Cardiac muscle cell (in vitro differentiated cells and primary cell): ENCODE measurements at regions not wholly inside any gene's neighbourhood (a gene's known extent, or its start where the extent isn't known, plus 50 kb on each side); places are given as distances from the start of the nearest gene placed in this dataset.

Experiments
- DNase-seq, 2 donors: peaks; one replicate each; pipeline versions ENCODE4 v3.0.0 to v3.0.0-alpha.2; 2010 to 2017; ENCODE audit warnings: low read depth in 1 of 2, low spot score in 1 of 2
- H3K27ac ChIP-seq: fragments of 200-600 bp; sonication (generic); 2 replicates; pipeline ENCODE4 v1.5.1; 2016
- H3K27me3 ChIP-seq: fragments of 200-600 bp; sonication (generic); 2 replicates; pipeline ENCODE4 v1.6.0; 2016; ENCODE audit warnings: control low read depth
- H3K36me3 ChIP-seq: fragments of 200-600 bp; sonication (generic); 2 replicates; pipeline ENCODE4 v1.5.1; 2016; ENCODE audit warnings: control low read depth
- H3K4me1 ChIP-seq: fragments of 200-600 bp; sonication (generic); 2 replicates; pipeline ENCODE4 v1.8.1; 2017; ENCODE audit warnings: low read depth, mild to moderate bottlenecking, mixed run types
- H3K4me3 ChIP-seq: fragments of 200-600 bp; sonication (generic); 2 replicates; pipeline ENCODE4 v1.5.1; 2016; ENCODE audit warnings: mild to moderate bottlenecking
- H3K9me3 ChIP-seq: fragments of 200-600 bp; sonication (generic); 2 replicates; pipeline ENCODE4 v1.5.1; 2017; ENCODE audit warnings: low read depth, mild to moderate bottlenecking, control low read depth
- CTCF ChIP-seq: IDR thresholded peaks from 2 replicates; pipeline ENCODE4 v1.5.1; 2012; ENCODE audit warnings: low read depth, mild to moderate bottlenecking, low read length

- Histone ChIP-seq H3K27me3 (no peaks in the 10 kb centered on the region), H3K27ac (no peak overlapping the region), H3K9me3 (no peaks in the 10 kb centered on the region), H3K4me1 (no peaks in the 10 kb centered on the region), H3K36me3 (no peaks in the 10 kb centered on the region), H3K4me3 (no peak overlapping the region)
- TF ChIP-seq CTCF, result no peak
- DNase-seq, result no peak
Observed at GRCh38 chr2:143875295-143876233, 644.4 kb downstream of the ZEB2 start.

DNA sequence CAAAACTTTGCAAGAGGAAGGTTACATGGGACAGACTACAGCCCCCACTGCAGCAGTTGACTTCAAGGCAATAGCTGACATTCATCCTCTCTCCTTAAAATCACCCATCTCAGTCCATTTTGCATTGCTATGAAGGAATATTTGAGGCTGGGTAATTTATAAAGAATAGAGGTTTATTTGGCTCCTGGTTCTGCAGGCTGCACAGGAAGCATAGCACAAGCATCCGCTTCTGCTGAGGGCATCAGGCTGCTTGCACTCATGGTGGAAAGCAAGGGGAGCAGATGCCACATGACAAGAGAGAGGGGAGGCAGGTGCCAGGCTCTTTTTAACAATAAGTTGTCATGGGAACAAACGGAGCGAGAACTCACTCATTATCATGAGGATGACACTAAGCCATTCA lies 646.0 kb downstream of the ZEB2 start:
- Histone ChIP-seq H3K4me1 (no peaks in the 10 kb centered on the region), H3K36me3 (no peaks in the 10 kb centered on the region), H3K27ac (no peak overlapping the region), H3K9me3 (no peaks in the 10 kb centered on the region), H3K4me3 (no peak overlapping the region), H3K27me3 (no peaks in the 10 kb centered on the region)
- DNase-seq, result no peak
- TF ChIP-seq CTCF, result no peak

DNA sequence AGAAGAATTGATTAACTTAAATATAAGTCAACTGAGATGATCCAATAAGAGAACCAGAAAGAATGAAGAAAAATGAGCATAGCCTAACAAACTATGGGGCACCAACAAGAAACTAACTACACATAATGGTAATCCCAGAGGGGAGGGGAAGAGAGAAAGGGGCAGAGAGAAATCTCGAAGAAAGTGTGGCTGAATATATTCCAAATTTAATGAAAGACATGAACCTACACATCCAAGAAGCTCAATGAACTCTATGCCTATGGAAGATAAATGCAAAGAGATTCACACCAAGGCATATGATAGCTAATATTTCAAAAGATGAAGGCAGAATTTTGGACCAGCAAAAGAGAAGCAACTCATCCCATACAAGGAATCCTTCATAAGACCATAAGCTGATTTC lies 649.2 kb downstream of the ZEB2 start:
- no peak overlapping the region for H3K4me3 ChIP-seq
- H3K36me3 ChIP-seq, result no peaks in the 10 kb centered on the region
- no peak for DNase-seq
- H3K27me3 ChIP-seq, result no peaks in the 10 kb centered on the region
- no peaks in the 10 kb centered on the region for H3K4me1 ChIP-seq
- H3K27ac ChIP-seq, result no peak overlapping the region
- H3K9me3 ChIP-seq, result no peaks in the 10 kb centered on the region
- no peak for TF ChIP-seq CTCF

- no peaks in the 10 kb centered on the region for H3K27me3 ChIP-seq
- H3K4me3 ChIP-seq, result no peak overlapping the region
- no peak overlapping the region for H3K27ac ChIP-seq
- H3K36me3 ChIP-seq, result no peaks in the 10 kb centered on the region
- no peak for TF ChIP-seq CTCF
- no peaks in the 10 kb centered on the region for H3K4me1 ChIP-seq
- DNase-seq, result no peak
- no peaks in the 10 kb centered on the region for H3K9me3 ChIP-seq
Observed at GRCh38 chr2:143856978-143857377, 662.9 kb downstream of the ZEB2 start.

- Histone ChIP-seq H3K27me3 (no peaks in the 10 kb centered on the region), H3K9me3 (no peaks in the 10 kb centered on the region), H3K4me3 (no peak overlapping the region), H3K4me1 (no peaks in the 10 kb centered on the region), H3K27ac (no peak overlapping the region), H3K36me3 (no peaks in the 10 kb centered on the region)
- no peak for TF ChIP-seq CTCF
- DNase-seq, result peak in 1 of 2 donors; percentile 28
Observed at GRCh38 chr2:143852759-143853158, 667.2 kb downstream of the ZEB2 start.
